ENCODE measurements at regions not wholly inside any gene's neighbourhood (a gene's known extent, or its start where the extent isn't known, plus 50 kb on each side); places are given as distances from the start of the nearest gene placed in this dataset.

- TF ChIP-seq POLR2AphosphoS5 (IDR thresholded peaks at IDR 0.05; ENCODE audit: borderline replicate concordance, low read depth, low read length) (no peak), EZH2 (IDR thresholded peaks at IDR 0.05) (no peak)
Observed at GRCh38 chr13:82010780-82011179, 1669.9 kb upstream of the SPRY2 start.

Measured in SK-N-MC (cell line).